OCI-LY1 (cell line): ENCODE measurements at regions not wholly inside any gene's neighbourhood (a gene's known extent, or its start where the extent isn't known, plus 50 kb on each side); places are given as distances from the start of the nearest gene placed in this dataset.

Experiments
- H2AFZ ChIP-seq: fragments of 200-600 bp; sonication (generic), shearing (Covaris generic); 2 replicates; pipeline ENCODE4 v1.6.0; 2014; ENCODE audit warnings: antibody characterized with exemption, mild to moderate bottlenecking, low read length
- H3F3A ChIP-seq: fragments of 200-600 bp; sonication (generic), shearing (Covaris generic); 2 replicates; pipeline ENCODE4 v1.6.0; 2014; ENCODE audit warnings: mild to moderate bottlenecking, antibody characterized with exemption, low read length, moderate library complexity; ENCODE audit not compliant: insufficient read depth
- H3K27ac ChIP-seq: fragments of 200-600 bp; sonication (generic); 2 replicates; pipeline ENCODE4 v1.5.1; 2014; ENCODE audit warnings: low read length, mixed run types, mild to moderate bottlenecking, low read depth; ENCODE audit not compliant: poor library complexity, severe bottlenecking
- H3K27me3 ChIP-seq: fragments of 200-600 bp; sonication (generic); 2 replicates; pipeline ENCODE4 v1.6.0; 2014; ENCODE audit warnings: antibody characterized with exemption, mild to moderate bottlenecking, low read length, moderate library complexity; ENCODE audit not compliant: insufficient read depth
- H3K36me3 ChIP-seq: fragments of 200-600 bp; sonication (generic); 2 replicates; pipeline ENCODE4 v1.6.1; 2014; ENCODE audit warnings: mild to moderate bottlenecking, antibody characterized with exemption, low read length, moderate library complexity, mixed read lengths; ENCODE audit not compliant: insufficient read depth
- H3K4me1 ChIP-seq: fragments of 200-600 bp; sonication (generic); 2 replicates; pipeline ENCODE4 v1.5.1; 2014; ENCODE audit warnings: mild to moderate bottlenecking, low read length, moderate library complexity; ENCODE audit not compliant: insufficient read depth, severe bottlenecking
- H3K4me2 ChIP-seq: fragments of 200-600 bp; sonication (generic), shearing (Covaris generic); 2 replicates; pipeline ENCODE4 v1.6.1; 2014; ENCODE audit warnings: low read length
- H3K4me3 ChIP-seq: fragments of 200-600 bp; sonication (generic); 2 replicates; pipeline ENCODE4 v1.5.1; 2014; ENCODE audit warnings: low read length, low read depth, mild to moderate bottlenecking, mixed read lengths; ENCODE audit not compliant: poor library complexity, severe bottlenecking
- H3K79me2 ChIP-seq: fragments of 200-600 bp; shearing (Covaris generic); 2 replicates; pipeline ENCODE4 v1.6.1; 2016; ENCODE audit warnings: mixed run types, low read length, mixed read lengths; ENCODE audit not compliant: insufficient read depth
- H3K9ac ChIP-seq: fragments of 200-600 bp; sonication (generic), shearing (Covaris generic); 2 replicates; pipeline ENCODE4 v1.6.1; 2014; ENCODE audit warnings: mild to moderate bottlenecking, low read length, mixed read lengths
- H3K9me2 ChIP-seq: fragments of 200-600 bp; sonication (generic), shearing (Covaris generic); 2 replicates; pipeline ENCODE4 v1.6.1; 2014; ENCODE audit warnings: low read depth, mild to moderate bottlenecking, low read length, mixed read lengths
- H3K9me3 ChIP-seq: fragments of 200-600 bp; shearing (Covaris generic); 2 replicates; pipeline ENCODE4 v1.6.1; 2014; ENCODE audit warnings: low read length, mixed read lengths
- H4K20me1 ChIP-seq: fragments of 200-600 bp; sonication (generic), shearing (Covaris generic); 2 replicates; pipeline ENCODE4 v1.6.0; 2016; ENCODE audit warnings: mild to moderate bottlenecking, low read length; ENCODE audit not compliant: insufficient read depth
- EZH2 ChIP-seq: fragments of 200-600 bp; sonication (generic), shearing (Covaris generic); IDR thresholded peaks from 2 replicates; pipeline ENCODE4 v1.8.0; 2017; ENCODE audit warnings: borderline replicate concordance, mixed run types, mild to moderate bottlenecking, antibody characterized with exemption, low read length, moderate library complexity, mixed read lengths
- TF ChIP-seq, protein P1 (sequence below): fragments of 200-600 bp; sonication (generic), shearing (Covaris generic); IDR thresholded peaks from 2 replicates; pipeline ENCODE4 v1.5.1; 2017; ENCODE audit warnings: mild to moderate bottlenecking, antibody characterized with exemption, low read length, moderate library complexity, mixed read lengths

DNA sequence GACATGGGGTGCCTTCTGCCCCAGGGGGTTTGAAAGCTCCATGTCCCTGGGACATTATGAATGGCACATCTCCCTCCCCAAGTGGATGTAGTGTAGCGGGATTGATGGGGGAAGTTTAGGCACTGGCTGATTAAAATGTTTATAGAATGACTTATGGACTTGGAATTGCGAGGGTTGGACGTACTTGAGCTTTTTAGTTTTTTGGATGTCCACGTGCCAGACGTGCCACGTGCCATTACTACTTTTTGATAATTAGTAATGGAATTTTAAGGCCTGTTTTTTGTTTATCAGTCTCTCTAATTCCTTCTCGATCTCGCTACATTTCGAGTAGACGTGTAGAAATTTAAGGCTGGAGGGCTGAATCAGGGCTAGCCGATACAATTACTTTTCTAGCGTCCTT is 162.8 kb downstream of the TBXT start:
- Histone ChIP-seq H4K20me1 (no peaks in the 10 kb centered on the region), H3K27ac (no peak overlapping the region), H3K4me3 (no peak overlapping the region), H3K9me2 (no peaks in the 10 kb centered on the region), H2AFZ (no peak overlapping the region), H3K4me2 (no peak overlapping the region), H3K9ac (no peak overlapping the region), H3K27me3 (0 out of 2 replicates have a peak, but pooled peaks cover 4% of the 10 kb centered on the region), H3K9me3 (no peaks in the 10 kb centered on the region), H3K79me2 (no peaks in the 10 kb centered on the region), H3K36me3 (no peaks in the 10 kb centered on the region), H3F3A (no peaks in the 10 kb centered on the region), H3K4me1 (no peaks in the 10 kb centered on the region)
- TF ChIP-seq, protein P1, sequence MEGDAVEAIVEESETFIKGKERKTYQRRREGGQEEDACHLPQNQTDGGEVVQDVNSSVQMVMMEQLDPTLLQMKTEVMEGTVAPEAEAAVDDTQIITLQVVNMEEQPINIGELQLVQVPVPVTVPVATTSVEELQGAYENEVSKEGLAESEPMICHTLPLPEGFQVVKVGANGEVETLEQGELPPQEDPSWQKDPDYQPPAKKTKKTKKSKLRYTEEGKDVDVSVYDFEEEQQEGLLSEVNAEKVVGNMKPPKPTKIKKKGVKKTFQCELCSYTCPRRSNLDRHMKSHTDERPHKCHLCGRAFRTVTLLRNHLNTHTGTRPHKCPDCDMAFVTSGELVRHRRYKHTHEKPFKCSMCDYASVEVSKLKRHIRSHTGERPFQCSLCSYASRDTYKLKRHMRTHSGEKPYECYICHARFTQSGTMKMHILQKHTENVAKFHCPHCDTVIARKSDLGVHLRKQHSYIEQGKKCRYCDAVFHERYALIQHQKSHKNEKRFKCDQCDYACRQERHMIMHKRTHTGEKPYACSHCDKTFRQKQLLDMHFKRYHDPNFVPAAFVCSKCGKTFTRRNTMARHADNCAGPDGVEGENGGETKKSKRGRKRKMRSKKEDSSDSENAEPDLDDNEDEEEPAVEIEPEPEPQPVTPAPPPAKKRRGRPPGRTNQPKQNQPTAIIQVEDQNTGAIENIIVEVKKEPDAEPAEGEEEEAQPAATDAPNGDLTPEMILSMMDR: no peak
- no peak for TF ChIP-seq EZH2

DNA sequence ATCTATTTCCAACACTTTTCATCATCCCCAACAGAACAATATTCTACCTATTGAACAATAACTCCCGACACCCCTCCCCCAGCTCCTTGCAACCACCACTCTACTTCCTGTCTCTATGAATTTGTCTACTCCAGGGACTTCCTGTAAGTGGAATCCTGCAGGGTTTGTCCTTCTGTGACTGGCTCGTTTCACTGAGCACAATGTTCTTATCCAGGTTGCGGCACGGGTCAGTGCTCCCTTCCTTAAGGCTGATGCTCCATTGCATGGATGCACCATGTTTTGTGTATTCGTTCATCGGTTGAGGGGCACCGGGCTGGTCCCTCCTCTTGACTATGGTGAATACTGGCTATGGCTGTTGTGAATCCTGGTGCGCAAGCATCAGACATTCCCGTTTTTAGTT is 163.2 kb downstream of the TBXT start:
- Histone ChIP-seq H4K20me1 (no peaks in the 10 kb centered on the region), H3K4me3 (no peak overlapping the region), H3K9ac (no peak overlapping the region), H3K27me3 (0 out of 2 replicates have a peak, but pooled peaks cover 4% of the 10 kb centered on the region), H3K9me3 (no peaks in the 10 kb centered on the region), H3F3A (no peaks in the 10 kb centered on the region), H3K79me2 (no peaks in the 10 kb centered on the region), H3K4me1 (no peaks in the 10 kb centered on the region), H3K4me2 (no peak overlapping the region), H3K36me3 (no peaks in the 10 kb centered on the region), H3K27ac (no peak overlapping the region), H2AFZ (no peak overlapping the region), H3K9me2 (no peaks in the 10 kb centered on the region)
- TF ChIP-seq, protein P1: no peak
- no peak for TF ChIP-seq EZH2

DNA sequence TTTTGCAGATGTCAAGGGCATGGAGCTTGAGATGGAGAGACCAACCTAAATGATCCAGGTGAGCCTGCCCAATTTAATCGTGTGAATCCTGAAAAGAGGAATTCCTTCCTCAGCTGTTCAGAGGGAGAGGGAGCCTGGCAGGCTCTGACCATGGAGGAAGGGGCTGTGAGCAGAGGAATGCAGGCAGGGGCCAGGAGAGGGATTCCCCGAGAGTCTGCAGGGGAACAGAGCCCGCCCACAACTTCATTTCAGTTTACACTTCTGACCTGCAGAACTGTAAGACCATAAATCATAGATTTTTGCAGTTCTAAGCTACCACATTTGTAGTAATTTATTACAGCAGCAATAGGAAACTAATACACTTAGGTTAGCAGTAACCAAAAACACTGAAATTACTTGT is 164.1 kb downstream of the TBXT start:
- Histone ChIP-seq H3K79me2 (no peaks in the 10 kb centered on the region), H3K9me3 (no peaks in the 10 kb centered on the region), H3K9ac (no peak overlapping the region), H3K4me1 (no peaks in the 10 kb centered on the region), H4K20me1 (no peaks in the 10 kb centered on the region), H3F3A (no peaks in the 10 kb centered on the region), H2AFZ (no peak overlapping the region), H3K27ac (no peak overlapping the region), H3K4me3 (no peak overlapping the region), H3K4me2 (no peak overlapping the region), H3K27me3 (0 out of 2 replicates have a peak, but pooled peaks cover 4% of the 10 kb centered on the region), H3K36me3 (no peaks in the 10 kb centered on the region), H3K9me2 (no peaks in the 10 kb centered on the region)
- TF ChIP-seq, protein P1: no peak
- no peak for TF ChIP-seq EZH2
